ENCODE measurements at regions not wholly inside any gene's neighbourhood (a gene's known extent, or its start where the extent isn't known, plus 50 kb on each side); places are given as distances from the start of the nearest gene placed in this dataset.

DNA sequence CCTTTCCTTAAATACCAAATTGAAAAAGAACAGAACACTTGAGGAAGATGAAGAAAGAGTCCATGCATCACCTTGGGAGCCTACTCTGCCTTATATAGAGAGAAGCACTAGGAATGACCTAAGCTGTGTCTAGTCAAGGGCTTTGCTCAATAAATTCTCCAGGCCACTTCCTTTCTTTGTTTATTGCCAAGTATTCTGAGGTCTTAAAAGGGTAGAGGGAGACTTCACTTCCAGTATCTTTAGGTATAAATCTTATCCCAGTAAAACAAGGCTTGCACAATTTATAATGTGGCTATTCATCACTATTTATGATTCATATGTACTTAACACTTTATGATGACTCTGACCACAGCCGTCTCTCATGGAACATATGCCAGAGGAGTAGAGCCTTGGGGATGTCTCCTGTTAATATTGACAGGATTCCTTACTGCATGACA lies 85.1 kb upstream of the ARHGAP5 start (continued):
- TF ChIP-seq ZNF558 (tag by site-specific recombination; IDR thresholded peaks at IDR 0.05) (no peak), ZNF140 (tag by site-specific recombination; IDR thresholded peaks at IDR 0.05) (no peak), PRDM6 (tag by site-specific recombination; IDR thresholded peaks at IDR 0.05) (no peak), ZSCAN5A (tag by site-specific recombination; IDR thresholded peaks at IDR 0.05) (no peak), REPIN1 (tag by site-specific recombination; IDR thresholded peaks at IDR 0.05; ENCODE audit: low read depth) (no peak), ZFHX2 (tag by site-specific recombination; conservative IDR thresholded peaks at IDR 0.05) (no peak), AEBP2 (tag by site-specific recombination; IDR thresholded peaks at IDR 0.05; ENCODE audit: borderline replicate concordance) (no peak), ZNF350 (tag by site-specific recombination; IDR thresholded peaks at IDR 0.05) (no peak), ZNF707 (tag by site-specific recombination; IDR thresholded peaks at IDR 0.05) (no peak)
- TF ChIP-seq, protein P1, sequence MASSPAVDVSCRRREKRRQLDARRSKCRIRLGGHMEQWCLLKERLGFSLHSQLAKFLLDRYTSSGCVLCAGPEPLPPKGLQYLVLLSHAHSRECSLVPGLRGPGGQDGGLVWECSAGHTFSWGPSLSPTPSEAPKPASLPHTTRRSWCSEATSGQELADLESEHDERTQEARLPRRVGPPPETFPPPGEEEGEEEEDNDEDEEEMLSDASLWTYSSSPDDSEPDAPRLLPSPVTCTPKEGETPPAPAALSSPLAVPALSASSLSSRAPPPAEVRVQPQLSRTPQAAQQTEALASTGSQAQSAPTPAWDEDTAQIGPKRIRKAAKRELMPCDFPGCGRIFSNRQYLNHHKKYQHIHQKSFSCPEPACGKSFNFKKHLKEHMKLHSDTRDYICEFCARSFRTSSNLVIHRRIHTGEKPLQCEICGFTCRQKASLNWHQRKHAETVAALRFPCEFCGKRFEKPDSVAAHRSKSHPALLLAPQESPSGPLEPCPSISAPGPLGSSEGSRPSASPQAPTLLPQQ (tag by site-specific recombination; IDR thresholded peaks at IDR 0.05): peak; percentile 73

DNA sequence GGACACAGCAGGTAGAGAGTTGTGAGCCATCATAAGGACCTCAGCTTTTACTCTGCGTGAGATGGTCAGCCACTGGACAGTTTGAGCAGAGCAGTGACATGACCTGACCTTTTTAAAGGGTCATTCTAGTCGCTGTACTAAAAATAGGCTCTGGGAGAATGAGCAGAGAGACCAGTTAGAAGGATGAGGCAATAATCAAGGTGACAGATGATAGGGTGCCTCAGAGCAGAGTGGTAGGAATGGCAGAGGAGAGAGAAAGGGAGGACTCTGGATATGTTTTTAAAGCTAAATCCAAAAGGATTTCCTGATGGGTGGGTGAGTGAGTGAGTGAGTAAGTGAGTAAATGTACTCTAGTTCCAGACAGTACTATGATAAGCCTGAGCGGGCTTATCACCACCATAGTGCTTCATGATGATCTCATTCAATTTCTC lies 83.6 kb upstream of the ARHGAP5 start:
- POLR2A ChIA-PET: no interaction called here

GRCh38 chr14:31994391-31995033 lies 82.6 kb upstream of the ARHGAP5 start:
- CTCF ChIA-PET: interaction anchor here (0.6 kb wide), 1 partner anchor 77 kb away, joined by 3 read pairs; no protein-coding TSS in a partner anchor

More for the DNA sequence above, 83.6 kb upstream of the ARHGAP5 start:
- no peak overlapping the region for H3K4me3 ChIP-seq (ENCODE audit: low read depth, low read length)
- no peaks in the 10 kb centered on the region for H3K9me3 ChIP-seq (ENCODE audit: control insufficient read depth, insufficient read depth, low read depth, low read length)
- CTCF ChIA-PET: no interaction called here
- H3K4me1 ChIP-seq (ENCODE audit: control insufficient read depth, insufficient read depth, low read length): peaks cover 22% of the 10 kb centered on the region
- no peak overlapping the region for H3K27ac ChIP-seq (ENCODE audit: extremely low read depth, low read depth, low read length)
- no peaks in the 10 kb centered on the region for H3K36me3 ChIP-seq (ENCODE audit: control insufficient read depth in 2 of 2, insufficient read depth in 1 of 2, low read length in 2 of 2)
- no peak for TF ChIP-seq ZNF558 (tag by site-specific recombination; IDR thresholded peaks at IDR 0.05)
- peak; percentile 37 for TF ChIP-seq ZBTB20 (tag by site-specific recombination; IDR thresholded peaks at IDR 0.05)

More at GRCh38 chr14:31994391-31995033, 82.6 kb upstream of the ARHGAP5 start:
- no peak overlapping the region for H3K4me3 ChIP-seq (ENCODE audit: low read depth, low read length)
- H3K27ac ChIP-seq (ENCODE audit: extremely low read depth, low read depth, low read length): no peak overlapping the region
- H3K36me3 ChIP-seq (ENCODE audit: control insufficient read depth in 2 of 2, insufficient read depth in 1 of 2, low read length in 2 of 2): no peaks in the 10 kb centered on the region
- H3K4me1 ChIP-seq (ENCODE audit: control insufficient read depth, insufficient read depth, low read length): peaks cover 22% of the 10 kb centered on the region
- POLR2A ChIA-PET: interaction anchor here (0.6 kb wide), 1 partner anchor 54 kb away, joined by 3 read pairs; no protein-coding TSS in a partner anchor
- no peaks in the 10 kb centered on the region for H3K9me3 ChIP-seq (ENCODE audit: control insufficient read depth, insufficient read depth, low read depth, low read length)
- TF ChIP-seq, protein P2, sequence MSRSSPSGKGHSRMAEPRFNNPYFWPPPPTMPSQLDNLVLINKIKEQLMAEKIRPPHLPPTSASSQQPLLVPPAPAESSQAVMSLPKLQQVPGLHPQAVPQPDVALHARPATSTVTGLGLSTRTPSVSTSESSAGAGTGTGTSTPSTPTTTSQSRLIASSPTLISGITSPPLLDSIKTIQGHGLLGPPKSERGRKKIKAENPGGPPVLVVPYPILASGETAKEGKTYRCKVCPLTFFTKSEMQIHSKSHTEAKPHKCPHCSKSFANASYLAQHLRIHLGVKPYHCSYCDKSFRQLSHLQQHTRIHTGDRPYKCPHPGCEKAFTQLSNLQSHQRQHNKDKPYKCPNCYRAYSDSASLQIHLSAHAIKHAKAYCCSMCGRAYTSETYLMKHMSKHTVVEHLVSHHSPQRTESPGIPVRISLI (tag by site-specific recombination; IDR thresholded peaks at IDR 0.05): no peak
- TF ChIP-seq ZNF221 (tag by site-specific recombination; IDR thresholded peaks at IDR 0.05; ENCODE audit: borderline replicate concordance) (no peak), ZNF423 (tag by site-specific recombination; IDR thresholded peaks at IDR 0.05) (no peak), SETDB1 (IDR thresholded peaks at IDR 0.05; ENCODE audit: insufficient read length, low read length) (no peak), ZNF624 (tag by site-specific recombination; IDR thresholded peaks at IDR 0.05) (no peak), ZBTB1 (tag by site-specific recombination; IDR thresholded peaks at IDR 0.05) (no peak), ZNF280C (tag by site-specific recombination; IDR thresholded peaks at IDR 0.05) (no peak)
- TF ChIP-seq, protein P3, sequence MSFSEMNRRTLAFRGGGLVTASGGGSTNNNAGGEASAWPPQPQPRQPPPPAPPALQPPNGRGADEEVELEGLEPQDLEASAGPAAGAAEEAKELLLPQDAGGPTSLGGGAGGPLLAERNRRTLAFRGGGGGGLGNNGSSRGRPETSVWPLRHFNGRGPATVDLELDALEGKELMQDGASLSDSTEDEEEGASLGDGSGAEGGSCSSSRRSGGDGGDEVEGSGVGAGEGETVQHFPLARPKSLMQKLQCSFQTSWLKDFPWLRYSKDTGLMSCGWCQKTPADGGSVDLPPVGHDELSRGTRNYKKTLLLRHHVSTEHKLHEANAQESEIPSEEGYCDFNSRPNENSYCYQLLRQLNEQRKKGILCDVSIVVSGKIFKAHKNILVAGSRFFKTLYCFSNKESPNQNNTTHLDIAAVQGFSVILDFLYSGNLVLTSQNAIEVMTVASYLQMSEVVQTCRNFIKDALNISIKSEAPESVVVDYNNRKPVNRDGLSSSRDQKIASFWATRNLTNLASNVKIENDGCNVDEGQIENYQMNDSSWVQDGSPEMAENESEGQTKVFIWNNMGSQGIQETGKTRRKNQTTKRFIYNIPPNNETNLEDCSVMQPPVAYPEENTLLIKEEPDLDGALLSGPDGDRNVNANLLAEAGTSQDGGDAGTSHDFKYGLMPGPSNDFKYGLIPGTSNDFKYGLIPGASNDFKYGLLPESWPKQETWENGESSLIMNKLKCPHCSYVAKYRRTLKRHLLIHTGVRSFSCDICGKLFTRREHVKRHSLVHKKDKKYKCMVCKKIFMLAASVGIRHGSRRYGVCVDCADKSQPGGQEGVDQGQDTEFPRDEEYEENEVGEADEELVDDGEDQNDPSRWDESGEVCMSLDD (tag by site-specific recombination; IDR thresholded peaks at IDR 0.05): no peak

All from HEK293 (cell line).